Loucy (cell line): ENCODE measurements at regions not wholly inside any gene's neighbourhood (a gene's known extent, or its start where the extent isn't known, plus 50 kb on each side); places are given as distances from the start of the nearest gene placed in this dataset.

Experiments
- H2AFZ ChIP-seq: fragments of 200-600 bp; sonication (generic); 2 replicates; pipeline ENCODE4 v1.6.0; 2016; ENCODE audit warnings: antibody characterized with exemption, mild to moderate bottlenecking, low read length, moderate library complexity
- H3F3A ChIP-seq: fragments of 200-600 bp; 2 replicates; pipeline ENCODE4 v1.6.0; 2016; ENCODE audit warnings: antibody characterized with exemption, low read depth, mild to moderate bottlenecking
- H3K27me3 ChIP-seq: fragments of 200-600 bp; sonication (generic); 2 replicates; pipeline ENCODE4 v1.6.1; 2014; ENCODE audit warnings: low read length, mild to moderate bottlenecking; ENCODE audit not compliant: insufficient read depth, poor library complexity, severe bottlenecking
- H3K36me3 ChIP-seq: fragments of 200-600 bp; sonication (generic); 2 replicates; pipeline ENCODE4 v1.6.1; 2016; ENCODE audit warnings: low read length; ENCODE audit not compliant: insufficient read depth
- H3K4me1 ChIP-seq: fragments of 200-600 bp; sonication (generic); 2 replicates; pipeline ENCODE4 v1.5.1; 2014; ENCODE audit warnings: low read length, mild to moderate bottlenecking; ENCODE audit not compliant: insufficient read depth, poor library complexity, severe bottlenecking
- H3K4me2 ChIP-seq: fragments of 200-600 bp; sonication (generic); 2 replicates; pipeline ENCODE4 v1.6.0; 2014; ENCODE audit warnings: antibody characterized with exemption, low read length, low read depth, mild to moderate bottlenecking; ENCODE audit not compliant: poor library complexity, severe bottlenecking
- H3K4me3 ChIP-seq: fragments of 200-600 bp; sonication (generic); 2 replicates; pipeline ENCODE4 v1.5.1; 2014; ENCODE audit warnings: low read length, mild to moderate bottlenecking, mixed read lengths; ENCODE audit not compliant: poor library complexity, severe bottlenecking
- H3K79me2 ChIP-seq: fragments of 200-600 bp; sonication (generic); 2 replicates; pipeline ENCODE4 v1.6.1; 2014; ENCODE audit warnings: low read length; ENCODE audit not compliant: insufficient read depth
- H3K9ac ChIP-seq: fragments of 200-600 bp; sonication (generic); 2 replicates; pipeline ENCODE4 v1.6.0; 2014; ENCODE audit warnings: mild to moderate bottlenecking, low read depth, low read length, moderate library complexity; ENCODE audit not compliant: poor library complexity, severe bottlenecking
- H3K9me2 ChIP-seq: fragments of 200-600 bp; sonication (generic); replicated peaks from 2 replicates; pipeline ENCODE4 v1.6.1; 2016; ENCODE audit warnings: low read depth, low read length, mixed read lengths
- H3K9me3 ChIP-seq: fragments of 200-600 bp; sonication (generic); 2 replicates; pipeline ENCODE4 v1.6.1; 2014; ENCODE audit warnings: mild to moderate bottlenecking, antibody characterized with exemption, low read length, low read depth; ENCODE audit not compliant: insufficient read depth
- H4K20me1 ChIP-seq: fragments of 200-600 bp; sonication (generic); 2 replicates; pipeline ENCODE4 v1.6.0; 2014; ENCODE audit warnings: antibody characterized with exemption, low read length, mild to moderate bottlenecking; ENCODE audit not compliant: insufficient read depth, poor library complexity, severe bottlenecking
- CTCF ChIP-seq: fragments of 200-600 bp; sonication (generic); conservative IDR thresholded peaks from 2 replicates; pipeline ENCODE4 v1.5.1; 2014; ENCODE audit warnings: mild to moderate bottlenecking, antibody characterized with exemption, low read length
- EZH2phosphoT487 ChIP-seq: fragments of 200-600 bp; IDR thresholded peaks from 2 replicates; pipeline ENCODE4 v1.6.1; 2018; ENCODE audit warnings: antibody characterized with exemption, mild to moderate bottlenecking, moderate library complexity, borderline replicate concordance

GRCh38 chr3:8218353-8218940, 283.2 kb upstream of the LMCD1 start:
- Histone ChIP-seq H3K36me3 (no peaks in the 10 kb centered on the region), H3K9ac (no peak overlapping the region), H2AFZ (no peak overlapping the region), H3K9me2 (no peaks in the 10 kb centered on the region), H3K27me3 (no peaks in the 10 kb centered on the region), H3K79me2 (no peaks in the 10 kb centered on the region), H4K20me1 (no peaks in the 10 kb centered on the region), H3F3A (no peaks in the 10 kb centered on the region), H3K4me2 (no peak overlapping the region), H3K9me3 (no peaks in the 10 kb centered on the region), H3K4me1 (no peaks in the 10 kb centered on the region), H3K4me3 (no peak overlapping the region)
- TF ChIP-seq EZH2phosphoT487 (no peak), CTCF (no peak)

- no peaks in the 10 kb centered on the region for H3F3A ChIP-seq
- H3K36me3 ChIP-seq = no peaks in the 10 kb centered on the region
- no peak overlapping the region for H3K4me3 ChIP-seq
- no peaks in the 10 kb centered on the region for H4K20me1 ChIP-seq
- TF ChIP-seq CTCF (no peak), EZH2phosphoT487 (no peak)
- no peak overlapping the region for H3K9ac ChIP-seq
- no peak overlapping the region for H3K4me2 ChIP-seq
- no peaks in the 10 kb centered on the region for H3K4me1 ChIP-seq
- no peak overlapping the region for H2AFZ ChIP-seq
- no peaks in the 10 kb centered on the region for H3K79me2 ChIP-seq
- H3K9me3 ChIP-seq = no peaks in the 10 kb centered on the region
- H3K27me3 ChIP-seq = no peaks in the 10 kb centered on the region
- no peaks in the 10 kb centered on the region for H3K9me2 ChIP-seq
These were observed 281.3 kb upstream of the LMCD1 start for GRCh38 chr3:8220291-8220690.

GRCh38 chr3:8223766-8224165, 277.9 kb upstream of the LMCD1 start:
- Histone ChIP-seq H3K79me2 (no peaks in the 10 kb centered on the region), H3K36me3 (no peaks in the 10 kb centered on the region), H2AFZ (no peak overlapping the region), H4K20me1 (no peaks in the 10 kb centered on the region), H3K27me3 (no peaks in the 10 kb centered on the region), H3K4me3 (no peak overlapping the region), H3K9me2 (no peaks in the 10 kb centered on the region), H3K9ac (no peak overlapping the region), H3K4me2 (no peak overlapping the region), H3K4me1 (no peaks in the 10 kb centered on the region), H3F3A (no peaks in the 10 kb centered on the region), H3K9me3 (no peaks in the 10 kb centered on the region)
- TF ChIP-seq EZH2phosphoT487 (no peak), CTCF (no peak)
